ENCODE measurements at regions not wholly inside any gene's neighbourhood (a gene's known extent, or its start where the extent isn't known, plus 50 kb on each side); places are given as distances from the start of the nearest gene placed in this dataset.

GRCh38 chr14:58951143-58951542, 237.3 kb upstream of the DAAM1 start:
- no peak for FAIRE-seq
- Histone ChIP-seq H3K27me3 (ENCODE audit: control insufficient read depth, insufficient read depth, low read length) (no peaks in the 10 kb centered on the region), H3K9ac (ENCODE audit: low read length in 3 of 3) (no peak overlapping the region), H3K4me3 (ENCODE audit: low read length in 3 of 3) (no peak overlapping the region), H3K27ac (ENCODE audit: low read depth in 2 of 2, low read length in 2 of 2) (no peak overlapping the region), H3K36me3 (ENCODE audit: control insufficient read depth in 2 of 3, insufficient read depth in 3 of 3, low read length in 3 of 3) (no peaks in the 10 kb centered on the region), H3K9me3 (ENCODE audit: control insufficient read depth in 2 of 3, insufficient read depth in 1 of 3, low read length in 3 of 3) (no peaks in the 10 kb centered on the region), H3K4me1 (ENCODE audit: control insufficient read depth in 2 of 3, insufficient read depth in 2 of 3, low read depth in 1 of 3, low read length in 3 of 3) (no peaks in the 10 kb centered on the region)
- intact Hi-C loops (cut with DNase I), result no loop called here
- DNase-seq, result no peak
- no peak for TF ChIP-seq CTCF (IDR thresholded peaks at IDR 0.05; ENCODE audit: borderline replicate concordance, extremely low read depth, insufficient read depth)

GRCh38 chr14:58954052-58954451, 234.4 kb upstream of the DAAM1 start:
- Histone ChIP-seq H3K36me3 (ENCODE audit: control insufficient read depth in 2 of 3, insufficient read depth in 3 of 3, low read length in 3 of 3) (no peaks in the 10 kb centered on the region), H3K27ac (ENCODE audit: low read depth in 2 of 2, low read length in 2 of 2) (no peak overlapping the region), H3K27me3 (ENCODE audit: control insufficient read depth, insufficient read depth, low read length) (no peaks in the 10 kb centered on the region), H3K9me3 (ENCODE audit: control insufficient read depth in 2 of 3, insufficient read depth in 1 of 3, low read length in 3 of 3) (no peaks in the 10 kb centered on the region), H3K4me3 (ENCODE audit: low read length in 3 of 3) (no peak overlapping the region), H3K9ac (ENCODE audit: low read length in 3 of 3) (no peak overlapping the region), H3K4me1 (ENCODE audit: control insufficient read depth in 2 of 3, insufficient read depth in 2 of 3, low read depth in 1 of 3, low read length in 3 of 3) (no peaks in the 10 kb centered on the region)
- TF ChIP-seq CTCF (IDR thresholded peaks at IDR 0.05; ENCODE audit: borderline replicate concordance, extremely low read depth, insufficient read depth), result no peak
- FAIRE-seq, result no peak
- DNase-seq, result no peak
- intact Hi-C loops (cut with DNase I), result no loop called here

GRCh38 chr14:58954901-58955861, 233.3 kb upstream of the DAAM1 start:
- TF ChIP-seq CTCF (IDR thresholded peaks at IDR 0.05; ENCODE audit: borderline replicate concordance, extremely low read depth, insufficient read depth), result no peak
- Histone ChIP-seq H3K4me1 (ENCODE audit: control insufficient read depth in 2 of 3, insufficient read depth in 2 of 3, low read depth in 1 of 3, low read length in 3 of 3) (no peaks in the 10 kb centered on the region), H3K9ac (ENCODE audit: low read length in 3 of 3) (no peak overlapping the region), H3K9me3 (ENCODE audit: control insufficient read depth in 2 of 3, insufficient read depth in 1 of 3, low read length in 3 of 3) (no peaks in the 10 kb centered on the region), H3K36me3 (ENCODE audit: control insufficient read depth in 2 of 3, insufficient read depth in 3 of 3, low read length in 3 of 3) (no peaks in the 10 kb centered on the region), H3K4me3 (ENCODE audit: low read length in 3 of 3) (peak overlapping the region in 1 of 3 donors; percentile 12), H3K27ac (ENCODE audit: low read depth in 2 of 2, low read length in 2 of 2) (no peak overlapping the region), H3K27me3 (ENCODE audit: control insufficient read depth, insufficient read depth, low read length) (no peaks in the 10 kb centered on the region)
- intact Hi-C loops (cut with DNase I), result no loop called here
- FAIRE-seq (no peak), DNase-seq (peak in 2 of 5 donors; percentile 57 to 81)

Measured in kidney (tissue), 13 donors.